Type B pancreatic cell (in vitro differentiated cells): ENCODE measurements at regions not wholly inside any gene's neighbourhood (a gene's known extent, or its start where the extent isn't known, plus 50 kb on each side); places are given as distances from the start of the nearest gene placed in this dataset.

ENCODE experiments used
- DNase-seq: peaks from one replicate; pipeline ENCODE4 v3.0.0; 2021; ENCODE audit warnings: mixed read lengths; ENCODE audit not compliant: unreplicated experiment; ENCODE audit errors: extremely low spot score
- H3K27ac Mint-ChIP-seq: 2 replicates; pipeline ENCODE4 v1.8.0; 2021; ENCODE audit warnings: mild to moderate bottlenecking, mixed read lengths
- H3K27me3 Mint-ChIP-seq: 2 replicates; pipeline ENCODE4 v1.8.0; 2021; ENCODE audit warnings: mixed read lengths
- H3K36me3 Mint-ChIP-seq: 2 replicates; pipeline ENCODE4 v1.8.0; 2021; ENCODE audit warnings: mixed read lengths
- H3K4me1 Mint-ChIP-seq: one replicate; pipeline ENCODE4 v1.8.0; 2021; ENCODE audit warnings: mixed read lengths; ENCODE audit not compliant: unreplicated experiment
- H3K4me3 Mint-ChIP-seq: 2 replicates; pipeline ENCODE4 v1.8.0; 2021; ENCODE audit warnings: mild to moderate bottlenecking, mixed read lengths
- H3K9me3 Mint-ChIP-seq: 2 replicates; pipeline ENCODE4 v1.8.0; 2021; ENCODE audit warnings: mixed read lengths
- TF ChIP-seq, protein P1 (sequence below): fragments of 200-600 bp; sonication (generic); conservative IDR thresholded peaks from 2 replicates; pipeline ENCODE4 v1.5.0; 2021; ENCODE audit warnings: antibody characterized with exemption, mild to moderate bottlenecking

DNA sequence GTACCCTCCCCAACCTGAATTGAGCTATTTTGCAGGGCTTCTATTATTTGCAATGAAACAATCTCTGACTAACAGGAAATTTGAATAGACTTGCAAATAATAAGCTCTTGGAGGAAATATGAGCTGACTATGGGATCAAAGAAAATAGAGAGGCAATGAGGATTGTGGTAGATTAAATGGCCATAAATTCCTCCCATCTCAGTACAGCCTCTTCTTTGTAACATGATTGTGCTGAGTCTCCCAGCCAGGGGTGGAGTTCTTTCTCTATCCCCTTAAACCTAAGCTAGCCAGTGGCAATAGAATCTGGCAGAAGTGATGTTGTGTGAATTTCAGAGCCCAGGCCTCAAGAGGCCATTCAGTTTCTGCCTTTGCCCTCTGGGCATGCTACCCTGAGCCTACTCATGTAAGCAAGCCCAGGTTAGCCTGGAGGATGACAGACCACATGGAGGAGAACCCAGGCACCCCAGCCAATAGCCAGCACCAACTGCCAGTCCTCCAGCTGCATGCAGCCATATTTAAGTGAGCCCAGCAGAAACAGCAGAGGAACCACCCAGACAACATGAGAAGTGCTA is 86.8 kb upstream of the TP53I11 start:
- Mint-ChIP-seq H3K36me3 (no peaks in the 10 kb centered on the region), H3K27me3 (peaks cover 21% of the 10 kb centered on the region), H3K4me3 (no peak overlapping the region), H3K27ac (no peak overlapping the region), H3K9me3 (no peaks in the 10 kb centered on the region), H3K4me1 (no peaks in the 10 kb centered on the region)
- DNase-seq: no peak
- TF ChIP-seq, protein P1, sequence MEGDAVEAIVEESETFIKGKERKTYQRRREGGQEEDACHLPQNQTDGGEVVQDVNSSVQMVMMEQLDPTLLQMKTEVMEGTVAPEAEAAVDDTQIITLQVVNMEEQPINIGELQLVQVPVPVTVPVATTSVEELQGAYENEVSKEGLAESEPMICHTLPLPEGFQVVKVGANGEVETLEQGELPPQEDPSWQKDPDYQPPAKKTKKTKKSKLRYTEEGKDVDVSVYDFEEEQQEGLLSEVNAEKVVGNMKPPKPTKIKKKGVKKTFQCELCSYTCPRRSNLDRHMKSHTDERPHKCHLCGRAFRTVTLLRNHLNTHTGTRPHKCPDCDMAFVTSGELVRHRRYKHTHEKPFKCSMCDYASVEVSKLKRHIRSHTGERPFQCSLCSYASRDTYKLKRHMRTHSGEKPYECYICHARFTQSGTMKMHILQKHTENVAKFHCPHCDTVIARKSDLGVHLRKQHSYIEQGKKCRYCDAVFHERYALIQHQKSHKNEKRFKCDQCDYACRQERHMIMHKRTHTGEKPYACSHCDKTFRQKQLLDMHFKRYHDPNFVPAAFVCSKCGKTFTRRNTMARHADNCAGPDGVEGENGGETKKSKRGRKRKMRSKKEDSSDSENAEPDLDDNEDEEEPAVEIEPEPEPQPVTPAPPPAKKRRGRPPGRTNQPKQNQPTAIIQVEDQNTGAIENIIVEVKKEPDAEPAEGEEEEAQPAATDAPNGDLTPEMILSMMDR: no peak

DNA sequence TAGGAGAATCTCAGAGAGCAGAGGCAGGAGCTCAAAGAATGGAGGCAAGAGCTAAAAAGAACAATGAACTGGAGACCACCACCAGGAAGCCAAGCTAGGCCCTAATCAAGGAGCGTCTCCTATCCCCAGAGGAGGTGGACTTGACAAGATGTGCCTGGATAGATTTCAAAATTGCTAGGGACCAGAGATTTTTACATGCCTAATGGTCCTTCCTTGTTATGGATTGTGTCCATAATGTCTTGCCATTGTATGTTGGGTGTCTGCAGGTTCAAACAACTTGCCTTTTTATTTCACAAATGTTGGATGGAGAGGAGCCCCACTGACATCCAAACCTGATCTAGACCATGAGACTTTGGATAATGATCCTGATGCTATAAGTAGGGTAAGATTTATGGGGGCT is 88.2 kb upstream of the TP53I11 start:
- no peaks in the 10 kb centered on the region for H3K9me3 Mint-ChIP-seq
- no peak overlapping the region for H3K4me3 Mint-ChIP-seq
- TF ChIP-seq, protein P1: no peak
- H3K4me1 Mint-ChIP-seq: no peaks in the 10 kb centered on the region
- H3K27me3 Mint-ChIP-seq: peaks cover 16% of the 10 kb centered on the region
- no peak overlapping the region for H3K27ac Mint-ChIP-seq
- no peak for DNase-seq
- H3K36me3 Mint-ChIP-seq: no peaks in the 10 kb centered on the region

DNA sequence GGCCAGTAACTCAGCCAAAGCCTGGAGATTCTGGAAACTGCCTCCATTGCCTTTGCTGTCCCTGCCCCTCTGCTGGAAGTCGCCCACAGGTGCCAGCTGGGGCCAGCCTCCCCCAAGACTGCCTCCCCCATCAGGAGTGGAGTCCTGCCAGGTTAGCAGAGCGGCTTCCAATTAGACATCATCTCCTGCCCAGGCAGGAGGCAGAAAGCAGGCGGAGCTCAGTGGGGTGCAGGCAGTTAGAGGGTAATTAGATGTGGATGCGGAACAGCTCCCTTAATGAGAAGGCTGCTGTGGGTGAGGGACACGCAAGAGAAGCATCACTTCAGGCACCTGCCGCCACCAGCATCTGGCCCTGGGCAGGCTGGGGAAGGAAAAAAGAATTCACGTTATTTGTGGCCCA is 90.9 kb upstream of the TP53I11 start:
- TF ChIP-seq, protein P1: no peak
- H3K4me3 Mint-ChIP-seq: no peak overlapping the region
- no peak overlapping the region for H3K27ac Mint-ChIP-seq
- no peaks in the 10 kb centered on the region for H3K9me3 Mint-ChIP-seq
- H3K4me1 Mint-ChIP-seq: peaks cover 15% of the 10 kb centered on the region
- no peaks in the 10 kb centered on the region for H3K36me3 Mint-ChIP-seq
- peaks cover 26% of the 10 kb centered on the region for H3K27me3 Mint-ChIP-seq
- no peak for DNase-seq

DNA sequence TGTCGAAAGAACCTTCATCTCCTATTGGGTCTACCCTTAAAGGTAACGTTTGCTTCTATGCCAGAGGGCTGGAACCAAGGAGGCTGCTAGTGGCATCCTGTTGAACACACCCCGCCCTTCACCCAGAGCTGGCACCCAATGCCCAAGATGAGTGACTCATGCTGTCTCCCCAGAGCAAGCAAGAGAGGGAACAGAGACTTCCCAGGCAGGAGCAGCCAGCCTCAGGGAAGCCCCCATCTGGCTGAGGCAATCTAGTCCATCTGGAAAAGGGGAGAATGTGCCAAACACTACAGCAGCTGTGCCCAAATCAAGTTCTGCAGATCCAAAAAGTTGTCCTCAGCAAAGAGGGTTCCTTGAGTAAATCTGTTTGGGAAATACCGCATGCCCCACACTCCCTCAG is 91.9 kb upstream of the TP53I11 start:
- TF ChIP-seq, protein P1: no peak
- Mint-ChIP-seq H3K36me3 (no peaks in the 10 kb centered on the region), H3K4me1 (peaks cover 16% of the 10 kb centered on the region), H3K27ac (no peak overlapping the region), H3K4me3 (no peak overlapping the region), H3K27me3 (peaks cover 26% of the 10 kb centered on the region), H3K9me3 (no peaks in the 10 kb centered on the region)
- no peak for DNase-seq

DNA sequence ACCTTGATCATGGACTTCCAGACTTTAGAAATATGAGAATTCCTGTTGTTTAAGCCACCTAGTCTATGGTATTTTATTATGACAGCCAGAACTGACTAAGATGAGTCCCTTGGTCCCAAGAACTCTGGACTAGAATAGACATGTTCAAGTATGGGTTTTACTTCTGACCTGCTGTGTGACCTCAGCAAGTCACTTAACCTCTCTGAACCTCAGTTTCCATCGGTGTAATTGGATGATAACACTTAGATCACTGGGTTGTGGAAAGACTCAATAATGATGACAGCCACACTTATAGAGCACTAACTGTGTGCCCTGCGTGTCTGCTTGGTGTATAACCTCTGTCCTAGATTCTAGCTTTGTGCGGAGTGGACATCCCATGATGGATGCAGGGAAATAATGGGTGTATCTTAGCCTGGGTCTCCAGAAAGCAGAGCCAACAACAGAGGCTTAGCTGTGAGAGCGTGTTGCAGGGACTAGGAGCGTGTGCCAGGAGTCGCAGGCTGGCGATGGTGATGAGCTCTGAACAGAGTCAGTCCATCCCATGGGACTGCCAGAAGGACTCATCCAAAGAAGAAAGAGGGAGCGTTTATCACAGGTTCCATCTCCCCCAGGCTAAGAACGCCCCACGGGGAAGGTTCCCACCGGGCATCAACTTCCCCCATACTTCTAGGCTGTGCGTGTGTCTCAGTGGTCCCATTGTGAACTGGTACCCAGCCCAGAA is 93.2 kb upstream of the TP53I11 start:
- Mint-ChIP-seq H3K36me3 (no peaks in the 10 kb centered on the region), H3K4me3 (no peak overlapping the region), H3K27me3 (peaks cover 26% of the 10 kb centered on the region), H3K27ac (no peak overlapping the region), H3K4me1 (peaks cover 24% of the 10 kb centered on the region), H3K9me3 (no peaks in the 10 kb centered on the region)
- TF ChIP-seq, protein P1: no peak
- no peak for DNase-seq
